IMR-90 (cell line): ENCODE measurements at regions not wholly inside any gene's neighbourhood (a gene's known extent, or its start where the extent isn't known, plus 50 kb on each side); places are given as distances from the start of the nearest gene placed in this dataset.

ENCODE experiments used
- ATAC-seq: fragments of 200-7000 bp; cut with Tn5 transposase; 2 replicates; pipeline ENCODE4 v1.9.1; 2020; ENCODE audit warnings: low read depth, mild to moderate bottlenecking, moderate library complexity
- BruUV-seq: library from RNA; stranded (reverse); fragments of 400-500 nt; replicated peaks from 2 replicates; lab custom pipeline; 2021; lab: Mats Ljungman, UMichigan
- CTCF ChIA-PET: fragments of 300-600 bp; formaldehyde crosslinking; extraction: SDS; loops from one replicate; lab custom pipeline; 2021; ENCODE audit warnings: antibody characterized with exemption; lab: Yijun Ruan, JAX
- POLR2A ChIA-PET: fragments of 300-600 bp; sonication (Branson Sonifier 250); formaldehyde crosslinking; loops from one replicate; lab custom pipeline; 2022; ENCODE audit warnings: antibody characterized with exemption; ENCODE audit not compliant: unreplicated experiment; lab: Charles Lee
- DNase-seq: peaks from one replicate; pipeline ENCODE4 v3.0.0; 2013
- H2AFZ ChIP-seq: replicated peaks from 2 replicates; pipeline ENCODE3; 2013; ENCODE audit warnings: low read length, mild to moderate bottlenecking; ENCODE audit not compliant: poor library complexity
- H2AK5ac ChIP-seq: 2 replicates; pipeline ENCODE4 v1.6.1; 2013; ENCODE audit warnings: low read depth, low read length, inconsistent platforms
- H2AK9ac ChIP-seq: replicated peaks from 2 replicates; pipeline ENCODE3; 2013; ENCODE audit warnings: mild to moderate bottlenecking, low read depth, low read length, moderate library complexity; ENCODE audit not compliant: poor library complexity
- H2BK120ac ChIP-seq: 2 replicates; pipeline ENCODE4 v1.6.1; 2013; ENCODE audit warnings: low read depth, low read length, inconsistent platforms
- H2BK15ac ChIP-seq: 3 replicates; pipeline ENCODE4 v1.6.1; 2013; ENCODE audit warnings: low read depth, low read length, inconsistent platforms
- H2BK20ac ChIP-seq: 2 replicates; pipeline ENCODE4 v1.6.1; 2013; ENCODE audit warnings: low read depth, mild to moderate bottlenecking, inconsistent platforms, low read length, moderate library complexity
- H2BK5ac ChIP-seq: 2 replicates; pipeline ENCODE4 v1.6.1; 2013; ENCODE audit warnings: mild to moderate bottlenecking, low read depth, low read length, inconsistent platforms; ENCODE audit not compliant: poor library complexity, severe bottlenecking
- H3K14ac ChIP-seq: replicated peaks from 2 replicates; pipeline ENCODE4 v1.6.1; 2013; ENCODE audit warnings: low read depth, low read length, inconsistent platforms
- H3K18ac ChIP-seq: 2 replicates; pipeline ENCODE4 v1.6.1; 2013; ENCODE audit warnings: low read depth, low read length, control low read depth
- H3K23ac ChIP-seq: 2 replicates; pipeline ENCODE4 v1.6.1; 2013; ENCODE audit warnings: low read depth, low read length, inconsistent platforms
- H3K27ac ChIP-seq: 2 replicates; pipeline ENCODE4 v1.5.1; 2013; ENCODE audit warnings: mild to moderate bottlenecking, control low read depth, low read length; ENCODE audit not compliant: insufficient read depth
- H3K27me3 ChIP-seq: 2 replicates; pipeline ENCODE4 v1.6.1; 2013; ENCODE audit warnings: low read length; ENCODE audit not compliant: control insufficient read depth, insufficient read depth
- H3K36me3 ChIP-seq: 2 replicates; pipeline ENCODE4 v1.6.1; 2013; ENCODE audit warnings: low read length, mixed read lengths; ENCODE audit not compliant: control insufficient read depth, insufficient read depth
- H3K4ac ChIP-seq: 2 replicates; pipeline ENCODE4 v1.6.1; 2013; ENCODE audit warnings: low read depth, low read length, inconsistent platforms
- H3K4me1 ChIP-seq: 2 replicates; pipeline ENCODE4 v1.6.1; 2013; ENCODE audit warnings: low read length, mixed read lengths; ENCODE audit not compliant: control insufficient read depth, insufficient read depth
- H3K4me2 ChIP-seq: 2 replicates; pipeline ENCODE4 v1.6.1; 2013; ENCODE audit warnings: low read depth, mild to moderate bottlenecking, control low read depth, low read length, moderate library complexity
- H3K4me3 ChIP-seq: 2 replicates; pipeline ENCODE4 v1.5.1; 2013; ENCODE audit warnings: low read depth, mild to moderate bottlenecking, control low read depth, low read length, moderate library complexity; ENCODE audit not compliant: insufficient read depth
- H3K56ac ChIP-seq: 2 replicates; pipeline ENCODE4 v1.6.1; 2013; ENCODE audit warnings: low read length, inconsistent platforms; ENCODE audit not compliant: insufficient read depth; ENCODE audit errors: extremely low read depth
- H3K79me1 ChIP-seq, 2 experiments: 2 replicates each; pipeline ENCODE4 v1.6.1; 2013; ENCODE audit warnings: low read length in 2 of 2, inconsistent platforms in 1 of 2, low read depth in 1 of 2
- H3K9ac ChIP-seq: 2 replicates; pipeline ENCODE4 v1.6.1; 2013; ENCODE audit warnings: low read depth, low read length, control low read depth
- H3K9me1 ChIP-seq: 2 replicates; pipeline ENCODE4 v1.6.1; 2013; ENCODE audit warnings: low read length, inconsistent platforms; ENCODE audit not compliant: insufficient read depth
- H3K9me3 ChIP-seq: 2 replicates; pipeline ENCODE4 v1.6.1; 2013; ENCODE audit warnings: low read length; ENCODE audit not compliant: control insufficient read depth, insufficient read depth
- H4K20me1 ChIP-seq: 2 replicates; pipeline ENCODE4 v1.6.1; 2013; ENCODE audit warnings: low read length, inconsistent platforms; ENCODE audit not compliant: insufficient read depth
- H4K5ac ChIP-seq: 2 replicates; pipeline ENCODE4 v1.6.1; 2013; ENCODE audit warnings: mild to moderate bottlenecking, low read depth, low read length, control low read depth
- H4K8ac ChIP-seq, 2 experiments: 2 replicates each; pipeline ENCODE4 v1.6.1; 2013; ENCODE audit warnings: low read depth in 2 of 2, low read length in 2 of 2, control low read depth in 1 of 2, inconsistent platforms in 1 of 2
- H4K91ac ChIP-seq: 2 replicates; pipeline ENCODE4 v1.6.1; 2013; ENCODE audit warnings: low read depth, low read length, inconsistent platforms; ENCODE audit not compliant: insufficient read depth
- BHLHE40 ChIP-seq: fragments of 150-350 bp; IDR thresholded peaks from 2 replicates; pipeline ENCODE4 v1.6.1; 2016; ENCODE audit warnings: mild to moderate bottlenecking, low read depth, low read length
- CEBPB ChIP-seq: IDR thresholded peaks from 2 replicates; pipeline ENCODE4 v1.6.1; 2012; ENCODE audit warnings: low read depth, low read length, improper control_type of control experiment
- CHD1 ChIP-seq: IDR thresholded peaks from 2 replicates; pipeline ENCODE4 v1.6.1; 2012; ENCODE audit warnings: low read depth, low read length, improper control_type of control experiment
- CTCF ChIP-seq: conservative IDR thresholded peaks from 2 replicates; pipeline ENCODE4 v1.5.1; 2012; ENCODE audit warnings: mild to moderate bottlenecking, low read depth, low read length, improper control_type of control experiment
- ELK1 ChIP-seq: fragments of 150-350 bp; IDR thresholded peaks from 2 replicates; pipeline ENCODE4 v1.6.1; 2016; ENCODE audit warnings: low read depth, mild to moderate bottlenecking, low read length, moderate library complexity, borderline replicate concordance
- FOS ChIP-seq: fragments of 150-350 bp; IDR thresholded peaks from 2 replicates; pipeline ENCODE4 v1.6.1; 2016; ENCODE audit warnings: low read depth, low read length
- MAFK ChIP-seq: IDR thresholded peaks from 2 replicates; pipeline ENCODE4 v1.6.1; 2012; ENCODE audit warnings: low read depth, low read length, improper control_type of control experiment
- MAZ ChIP-seq: IDR thresholded peaks from 2 replicates; pipeline ENCODE4 v1.6.1; 2012; ENCODE audit warnings: low read depth, mild to moderate bottlenecking, low read length, improper control_type of control experiment, moderate library complexity, borderline replicate concordance
- MXI1 ChIP-seq: IDR thresholded peaks from 2 replicates; pipeline ENCODE4 v1.6.1; 2012; ENCODE audit warnings: low read depth, mild to moderate bottlenecking, low read length, moderate library complexity, borderline replicate concordance
- NFE2L2 ChIP-seq: fragments of 150-350 bp; IDR thresholded peaks from 2 replicates; pipeline ENCODE4 v1.6.1; 2016; ENCODE audit warnings: low read depth, mild to moderate bottlenecking, low read length
- POLR2A ChIP-seq: IDR thresholded peaks from 2 replicates; pipeline ENCODE4 v1.6.1; 2012; ENCODE audit warnings: mild to moderate bottlenecking, low read depth, low read length
- RAD21 ChIP-seq: IDR thresholded peaks from 2 replicates; pipeline ENCODE4 v1.6.1; 2012; ENCODE audit warnings: low read length, improper control_type of control experiment
- RCOR1 ChIP-seq: IDR thresholded peaks from 2 replicates; pipeline ENCODE4 v1.6.1; 2012; ENCODE audit warnings: mild to moderate bottlenecking, low read length, improper control_type of control experiment; ENCODE audit not compliant: insufficient replicate concordance
- RFX5 ChIP-seq: IDR thresholded peaks from 2 replicates; pipeline ENCODE4 v1.8.0; 2012; ENCODE audit warnings: low read depth, mild to moderate bottlenecking, low read length, moderate library complexity
- SMC3 ChIP-seq: fragments of 150-350 bp; IDR thresholded peaks from 2 replicates; pipeline ENCODE4 v1.6.1; 2016; ENCODE audit warnings: low read depth, mild to moderate bottlenecking, antibody characterized with exemption, low read length, moderate library complexity
- USF2 ChIP-seq: fragments of 150-350 bp; IDR thresholded peaks from 2 replicates; pipeline ENCODE4 v1.6.1; 2017; ENCODE audit warnings: mild to moderate bottlenecking, antibody characterized with exemption, low read length, low read depth
- WGBS, 2 experiments: methylation state at CpG; one replicate each; pipeline versions ENCODE4 v1.1.5 to v1.1.7; 2013; ENCODE audit warnings: missing lambda C conversion rate in 2 of 2; ENCODE audit not compliant: insufficient read length in 1 of 2; ENCODE audit errors: extremely low coverage in 2 of 2; 5-methylcytosine and 5-hydroxymethylcytosine counted together
- dilution Hi-C: fragments of 300-500 bp; cut with HindIII; formaldehyde crosslinking; loops from one replicate; pipeline ENCODE4 v1.14.3; 2018; ENCODE audit warnings: low sequenced_read_pairs; ENCODE audit not compliant: unreplicated experiment
- in situ Hi-C: fragments of 300-500 bp; cut with MboI; formaldehyde crosslinking; loops from 3 replicates; pipeline ENCODE4 v1.14.3; 2019; ENCODE audit warnings: low sequenced_read_pairs, inconsistent platforms, mixed read lengths
- intact Hi-C: fragments of 100-400 bp; cut with micrococcal nuclease; formaldehyde crosslinking; loops from 2 replicates; pipeline ENCODE4 v1.10.0; 2022

DNA sequence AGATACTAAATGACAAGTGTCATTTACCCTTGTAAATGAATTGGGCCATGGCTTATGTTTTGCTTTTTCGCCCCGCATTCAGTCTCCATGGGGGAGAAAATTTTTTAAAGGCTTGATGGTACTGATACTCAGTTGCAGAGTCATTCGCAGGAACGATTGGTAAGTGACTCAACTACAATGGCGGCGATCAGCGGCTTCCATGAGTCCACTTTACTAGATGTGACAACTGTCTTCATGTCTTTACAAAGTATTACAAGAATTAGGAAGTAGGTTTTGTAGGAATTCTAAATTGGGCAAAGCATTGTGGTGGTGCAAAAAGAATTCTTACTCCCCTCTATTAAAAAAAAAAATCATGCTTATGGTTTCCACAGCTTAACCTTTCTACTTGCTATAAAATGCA is 108.8 kb upstream of the ZEB1 start:
- BruUV-seq = no TSS peak
- TF ChIP-seq CHD1 = no peak
- no peak for TF ChIP-seq RCOR1
- TF ChIP-seq USF2 = no peak
- no peak for TF ChIP-seq ELK1
- no peak for TF ChIP-seq NFE2L2
- TF ChIP-seq CEBPB = no peak
- no peak for TF ChIP-seq MXI1
- no peak for TF ChIP-seq RFX5
- no peak for TF ChIP-seq RAD21
- no peak for TF ChIP-seq SMC3
- no peak for TF ChIP-seq MAZ
- TF ChIP-seq FOS = no peak
- TF ChIP-seq CTCF = no peak
- no peak for TF ChIP-seq BHLHE40
- TF ChIP-seq MAFK = no peak
- TF ChIP-seq POLR2A = no peak
- intact Hi-C loops = no loop called here
- Histone ChIP-seq H2AK9ac (no peak overlapping the region), H3K23ac (no peak overlapping the region), H3K14ac (no peak overlapping the region), H4K91ac (no peak overlapping the region), H3K4ac (no peak overlapping the region), H4K8ac (no peak overlapping the region), H2AK5ac (no peak overlapping the region), H3K18ac (no peak overlapping the region), H4K5ac (no peak overlapping the region), H3K27me3 (no peaks in the 10 kb centered on the region), H4K20me1 (no peaks in the 10 kb centered on the region), H3K4me2 (no peak overlapping the region), H2BK120ac (no peak overlapping the region), H3K4me3 (no peak overlapping the region), H3K56ac (no peak overlapping the region), H2BK15ac (no peak overlapping the region), H3K79me1 (no peaks in the 10 kb centered on the region), H2BK5ac (no peak overlapping the region), H3K9ac (no peak overlapping the region), H3K36me3 (no peaks in the 10 kb centered on the region), H3K4me1 (0 out of 2 replicates have a peak, but pooled peaks cover 2% of the 10 kb centered on the region), H3K9me1 (no peaks in the 10 kb centered on the region; the same call in 1 of the 2 replicates), H2BK20ac (no peak overlapping the region), H3K27ac (no peak overlapping the region), H3K9me3 (peaks cover 2% of the 10 kb centered on the region; the same call in 1 of the 2 replicates), H2AFZ (no peak overlapping the region)
- ChIA-PET POLR2A (no interaction called here), CTCF (no interaction called here)
- DNase-seq = no peak
- in situ Hi-C loops = no loop called here
- dilution Hi-C loops = no loop called here
- ATAC-seq = no peak
- WGBS, 2 experiments = 100% methylated on average over 2 of the region's 7 CpGs; no CpG with 5 or more reads in 1 of the 2 experiments
